Transverse colon (tissue), 4 donors: ENCODE measurements at regions not wholly inside any gene's neighbourhood (a gene's known extent, or its start where the extent isn't known, plus 50 kb on each side); places are given as distances from the start of the nearest gene placed in this dataset.

Experiments
- DNase-seq: peaks from one replicate; pipeline ENCODE4 v3.0.0-alpha.2; 2019
- H3K27ac ChIP-seq, 4 donors: fragments of 200-600 bp; sonication (generic); 2 replicates each; pipeline ENCODE4 v1.5.1; 2016 to 2018; ENCODE audit warnings: inconsistent platforms in 4 of 4
- H3K27me3 ChIP-seq: fragments of 200-600 bp; sonication (generic); 2 replicates; pipeline ENCODE4 v1.5.1; 2017; ENCODE audit warnings: inconsistent platforms
- H3K36me3 ChIP-seq, 4 donors: fragments of 200-600 bp; sonication (generic); 2 replicates each; pipeline ENCODE4 v1.5.1; 2017 to 2019; ENCODE audit warnings: inconsistent platforms in 4 of 4
- H3K4me1 ChIP-seq, 4 donors: fragments of 200-600 bp; sonication (generic); 2 replicates each; pipeline ENCODE4 v1.5.1; 2017 to 2020; ENCODE audit warnings: inconsistent platforms in 4 of 4
- H3K4me3 ChIP-seq, 4 donors: fragments of 200-600 bp; sonication (generic); 1 replicate in 1 of 4; 2 replicates in 3 of 4; pipeline versions ENCODE4 v1.5.1 to v1.6.1; 2017 to 2019; ENCODE audit warnings: inconsistent platforms in 4 of 4
- H3K9me3 ChIP-seq, 2 donors: fragments of 200-600 bp; sonication (generic); 2 replicates each; pipeline ENCODE4 v1.5.1; 2017 to 2019; ENCODE audit warnings: inconsistent platforms in 2 of 2
- EP300 ChIP-seq: sonication (generic); formaldehyde crosslinking; IDR thresholded peaks from one replicate; pipeline ENCODE4 v1.6.1; 2017; ENCODE audit warnings: antibody characterized with exemption, low read depth
- POLR2A ChIP-seq: fragments of 450-650 bp; IDR thresholded peaks from one replicate; pipeline ENCODE4 v1.6.1; 2016; ENCODE audit warnings: antibody characterized with exemption, mild to moderate bottlenecking, moderate library complexity
- POLR2AphosphoS5 ChIP-seq, 3 donors: sonication (generic); formaldehyde crosslinking; IDR thresholded peaks; one replicate each; pipeline ENCODE4 v1.6.1; 2016; ENCODE audit warnings: antibody characterized with exemption in 3 of 3
- WGBS, 2 donors: methylation state at CpG; one replicate each; pipeline ENCODE4 v1.1.5; 2018; ENCODE audit warnings: low coverage in 1 of 2; 5-methylcytosine and 5-hydroxymethylcytosine counted together
- in situ Hi-C, 4 donors: fragments of 200-750 bp; cut with MboI; loops; one replicate each; pipeline versions ENCODE4 v1.15.0 to v1.15.1; 2017; ENCODE audit warnings: low sequenced_read_pairs in 3 of 4, low pct_ligation_motif_present in 1 of 4, low pct_unique_long_range_greater_than_20kb in 1 of 4
- intact Hi-C: fragments of 100-400 bp; cut with DNase I; formaldehyde crosslinking; loops from one replicate; pipeline ENCODE4 v1.15.1; 2023; ENCODE audit warnings: low total_unique reads
- TF ChIP-seq, protein P1 (sequence below), 5 experiments: fragments of 200-600 bp in 3 of 5; fragments of 450-650 bp in 2 of 5; sonication (generic) in 3 of 5; IDR thresholded peaks; 1 replicate in 2 of 5; 2 replicates in 3 of 5; pipeline ENCODE4 v1.5.1; 2016 to 2017; ENCODE audit warnings: antibody characterized with exemption in 5 of 5, inconsistent platforms in 3 of 5, mild to moderate bottlenecking in 2 of 5, moderate library complexity in 1 of 5

- H3K36me3 ChIP-seq, result no peaks in the 10 kb centered on the region
- no peak for DNase-seq
- H3K4me3 ChIP-seq, result no peak overlapping the region
- intact Hi-C loops, result no loop called here
- H3K27ac ChIP-seq, result no peak overlapping the region
- 68 to 77% methylated on average over 3 of the region's 3 CpGs for WGBS, 2 donors
- H3K4me1 ChIP-seq, result no peaks in the 10 kb centered on the region
- no peaks in the 10 kb centered on the region for H3K27me3 ChIP-seq
- H3K9me3 ChIP-seq, result no peaks in the 10 kb centered on the region
- in situ Hi-C loops, result no loop called here
- TF ChIP-seq EP300, result no peak
- TF ChIP-seq POLR2AphosphoS5 (IDR thresholded peaks at IDR 0.05), result no peak
- no peak for TF ChIP-seq POLR2A
- TF ChIP-seq, protein P1, sequence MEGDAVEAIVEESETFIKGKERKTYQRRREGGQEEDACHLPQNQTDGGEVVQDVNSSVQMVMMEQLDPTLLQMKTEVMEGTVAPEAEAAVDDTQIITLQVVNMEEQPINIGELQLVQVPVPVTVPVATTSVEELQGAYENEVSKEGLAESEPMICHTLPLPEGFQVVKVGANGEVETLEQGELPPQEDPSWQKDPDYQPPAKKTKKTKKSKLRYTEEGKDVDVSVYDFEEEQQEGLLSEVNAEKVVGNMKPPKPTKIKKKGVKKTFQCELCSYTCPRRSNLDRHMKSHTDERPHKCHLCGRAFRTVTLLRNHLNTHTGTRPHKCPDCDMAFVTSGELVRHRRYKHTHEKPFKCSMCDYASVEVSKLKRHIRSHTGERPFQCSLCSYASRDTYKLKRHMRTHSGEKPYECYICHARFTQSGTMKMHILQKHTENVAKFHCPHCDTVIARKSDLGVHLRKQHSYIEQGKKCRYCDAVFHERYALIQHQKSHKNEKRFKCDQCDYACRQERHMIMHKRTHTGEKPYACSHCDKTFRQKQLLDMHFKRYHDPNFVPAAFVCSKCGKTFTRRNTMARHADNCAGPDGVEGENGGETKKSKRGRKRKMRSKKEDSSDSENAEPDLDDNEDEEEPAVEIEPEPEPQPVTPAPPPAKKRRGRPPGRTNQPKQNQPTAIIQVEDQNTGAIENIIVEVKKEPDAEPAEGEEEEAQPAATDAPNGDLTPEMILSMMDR (IDR thresholded peaks at IDR 0.05), result no peak
Measured at GRCh38 chr1:99577313-99577712, 68.6 kb upstream of the PALMD start.

DNA sequence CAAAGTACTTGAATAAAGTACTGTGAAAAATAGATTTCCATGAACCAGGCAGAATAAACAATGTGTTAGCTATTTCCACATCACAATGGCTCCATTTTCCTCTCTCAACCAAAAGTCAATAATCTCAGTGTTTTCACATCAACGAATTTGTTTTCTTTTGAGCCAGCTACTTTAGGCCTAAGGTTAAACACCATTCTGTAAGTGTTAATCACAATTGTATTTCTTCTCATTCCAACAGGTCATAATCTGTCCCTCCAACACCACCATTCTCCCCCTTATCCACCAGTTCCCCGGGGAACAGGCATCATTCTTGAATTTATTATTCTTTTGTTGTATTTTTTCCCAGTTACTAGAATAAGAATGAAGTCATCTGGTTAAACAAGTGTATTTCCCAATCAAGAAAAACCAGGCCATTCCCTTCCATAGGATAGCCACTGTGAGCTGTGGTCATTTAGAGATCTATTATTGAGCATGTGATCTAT is 66.2 kb upstream of the PALMD start:
- Histone ChIP-seq H3K27me3 (no peaks in the 10 kb centered on the region), H3K27ac (no peak overlapping the region), H3K4me3 (no peak overlapping the region), H3K9me3 (no peaks in the 10 kb centered on the region), H3K4me1 (no peaks in the 10 kb centered on the region), H3K36me3 (no peaks in the 10 kb centered on the region)
- intact Hi-C loops (no loop called here), in situ Hi-C loops (no loop called here)
- DNase-seq, result no peak
- 38 to 45% methylated on average over 2 of the region's 2 CpGs for WGBS, 2 donors
- TF ChIP-seq POLR2AphosphoS5 (IDR thresholded peaks at IDR 0.05), result no peak
- TF ChIP-seq POLR2A, result no peak
- no peak for TF ChIP-seq EP300
- TF ChIP-seq, protein P1 (IDR thresholded peaks at IDR 0.05), result no peak

DNA sequence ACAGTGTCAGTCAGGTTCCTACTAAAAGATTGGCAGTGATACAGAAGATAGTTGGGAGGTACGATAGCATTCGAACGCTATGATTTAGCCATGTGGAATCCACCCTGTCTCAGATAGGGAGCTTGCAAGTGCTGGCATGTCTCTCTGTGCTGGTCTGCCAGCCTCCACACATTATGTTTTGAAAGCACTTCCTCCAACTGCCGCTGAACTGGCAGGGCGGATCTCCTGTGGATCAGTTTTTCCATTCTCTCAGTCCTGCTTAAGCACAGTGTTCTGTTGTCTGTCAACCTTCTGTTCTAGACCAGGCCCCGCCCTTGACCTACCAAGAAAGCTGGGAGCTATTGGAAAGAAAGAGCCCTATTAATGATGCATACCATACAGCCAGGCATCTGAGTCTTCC is 65.5 kb upstream of the PALMD start:
- no peaks in the 10 kb centered on the region for H3K9me3 ChIP-seq
- in situ Hi-C loops, result no loop called here
- no peaks in the 10 kb centered on the region for H3K36me3 ChIP-seq
- no peaks in the 10 kb centered on the region for H3K4me1 ChIP-seq
- intact Hi-C loops, result no loop called here
- no peak overlapping the region for H3K27ac ChIP-seq
- no peak overlapping the region for H3K4me3 ChIP-seq
- WGBS, 2 donors, result 82 to 88% methylated on average over 3 to 6 of the region's 6 CpGs
- DNase-seq, result no peak
- peak in 1 of 3 donors; percentile 19 for TF ChIP-seq POLR2AphosphoS5 (IDR thresholded peaks at IDR 0.05)
- TF ChIP-seq POLR2A, result no peak
- TF ChIP-seq, protein P1 (IDR thresholded peaks at IDR 0.05), result no peak
- TF ChIP-seq EP300, result no peak
- H3K27me3 ChIP-seq, result no peaks in the 10 kb centered on the region

GRCh38 chr1:99587008-99587407 is 58.9 kb upstream of the PALMD start:
- in situ Hi-C loops (no loop called here), intact Hi-C loops (no loop called here)
- Histone ChIP-seq H3K4me1 (peaks cover 0 to 12% (median 2%) of the 10 kb centered on the region in 4 donors), H3K9me3 (no peaks in the 10 kb centered on the region), H3K27ac (no peak overlapping the region), H3K4me3 (no peak overlapping the region), H3K36me3 (no peaks in the 10 kb centered on the region), H3K27me3 (no peaks in the 10 kb centered on the region)
- TF ChIP-seq EP300 (no peak), POLR2AphosphoS5 (IDR thresholded peaks at IDR 0.05) (no peak), POLR2A (no peak)
- TF ChIP-seq, protein P1 (IDR thresholded peaks at IDR 0.05), result no peak
- WGBS, 2 donors, result 67 to 73% methylated on average over 2 to 4 of the region's 4 CpGs
- no peak for DNase-seq
